ENCODE measurements at regions not wholly inside any gene's neighbourhood (a gene's known extent, or its start where the extent isn't known, plus 50 kb on each side); places are given as distances from the start of the nearest gene placed in this dataset.
A peak's percentile ranks its signal among the peaks of the same experiment; 100 is the strongest.

DNA sequence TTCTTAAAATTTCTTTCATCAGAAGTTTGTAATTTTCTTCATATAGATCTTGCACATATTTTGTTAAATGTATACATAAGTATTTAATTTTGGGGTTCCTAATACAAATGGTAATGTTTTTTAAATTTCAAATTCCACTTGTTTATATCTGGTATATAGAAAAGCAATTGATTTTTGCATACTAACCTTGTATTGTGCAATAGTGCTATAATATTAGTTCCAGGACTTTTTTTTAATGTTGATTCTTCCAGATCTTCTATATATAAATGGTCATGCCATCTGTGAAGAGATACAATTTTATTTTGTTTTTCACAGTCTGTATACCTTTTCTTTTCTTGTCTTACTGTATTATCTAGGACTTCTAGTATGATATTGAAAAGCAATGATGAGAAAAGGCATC, 665.0 kb downstream of the OTOL1 start:
- POLR2A ChIA-PET = no interaction called here
- no peak for DNase-seq (ENCODE audit: extremely low spot score)
- TF ChIP-seq, protein P1, sequence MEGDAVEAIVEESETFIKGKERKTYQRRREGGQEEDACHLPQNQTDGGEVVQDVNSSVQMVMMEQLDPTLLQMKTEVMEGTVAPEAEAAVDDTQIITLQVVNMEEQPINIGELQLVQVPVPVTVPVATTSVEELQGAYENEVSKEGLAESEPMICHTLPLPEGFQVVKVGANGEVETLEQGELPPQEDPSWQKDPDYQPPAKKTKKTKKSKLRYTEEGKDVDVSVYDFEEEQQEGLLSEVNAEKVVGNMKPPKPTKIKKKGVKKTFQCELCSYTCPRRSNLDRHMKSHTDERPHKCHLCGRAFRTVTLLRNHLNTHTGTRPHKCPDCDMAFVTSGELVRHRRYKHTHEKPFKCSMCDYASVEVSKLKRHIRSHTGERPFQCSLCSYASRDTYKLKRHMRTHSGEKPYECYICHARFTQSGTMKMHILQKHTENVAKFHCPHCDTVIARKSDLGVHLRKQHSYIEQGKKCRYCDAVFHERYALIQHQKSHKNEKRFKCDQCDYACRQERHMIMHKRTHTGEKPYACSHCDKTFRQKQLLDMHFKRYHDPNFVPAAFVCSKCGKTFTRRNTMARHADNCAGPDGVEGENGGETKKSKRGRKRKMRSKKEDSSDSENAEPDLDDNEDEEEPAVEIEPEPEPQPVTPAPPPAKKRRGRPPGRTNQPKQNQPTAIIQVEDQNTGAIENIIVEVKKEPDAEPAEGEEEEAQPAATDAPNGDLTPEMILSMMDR (IDR thresholded peaks at IDR 0.05; ENCODE audit: control extremely low read depth, extremely low read depth, low read depth, missing control alignments) = no peak
- CTCF ChIA-PET = interaction anchor here (1.0 kb wide), 1 partner anchor 9 kb away, joined by 3 read pairs; no protein-coding TSS in a partner anchor

DNA sequence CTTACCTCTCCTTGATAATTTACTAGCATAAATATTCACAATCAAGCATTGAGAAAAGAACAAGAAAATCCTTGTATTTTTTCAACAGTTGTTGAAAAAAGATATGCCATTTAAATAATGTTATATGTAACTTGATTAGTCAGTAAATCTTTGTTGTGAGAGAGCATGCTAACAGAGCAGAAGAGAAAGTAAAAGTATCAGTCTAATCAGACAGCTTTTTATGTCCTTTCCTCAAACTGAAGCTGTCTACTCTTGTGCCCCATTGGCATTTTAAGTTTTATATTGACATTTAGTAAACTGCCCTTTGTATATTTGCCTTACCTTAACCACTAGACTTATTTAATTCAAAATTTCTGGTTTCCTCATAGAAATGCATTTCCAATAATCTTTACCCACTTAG, 668.7 kb downstream of the OTOL1 start:
- ChIA-PET POLR2A (no interaction called here), CTCF (no interaction called here)
- peak; percentile 2 for DNase-seq (ENCODE audit: extremely low spot score)
- TF ChIP-seq, protein P1 (IDR thresholded peaks at IDR 0.05; ENCODE audit: control extremely low read depth, extremely low read depth, low read depth, missing control alignments) = no peak

DNA sequence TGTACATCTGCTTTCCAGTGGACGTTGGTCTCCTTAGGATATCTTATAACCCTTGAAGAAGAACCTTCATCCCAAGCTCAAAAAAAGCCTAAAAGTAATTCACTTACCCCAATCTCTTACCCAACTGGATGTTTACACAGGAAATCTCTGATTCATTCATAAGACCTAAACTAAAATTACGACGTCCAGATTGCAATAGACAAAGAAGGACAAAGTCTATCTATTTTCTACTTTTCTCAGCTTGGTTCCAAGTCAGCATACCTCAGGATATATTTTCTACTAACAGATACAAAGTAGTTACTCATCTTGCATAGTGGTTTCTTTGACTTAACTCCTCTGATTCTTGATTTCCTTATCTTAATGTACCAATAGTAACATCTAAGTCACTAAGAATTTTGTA, 669.9 kb downstream of the OTOL1 start:
- no peak for DNase-seq (ENCODE audit: extremely low spot score)
- POLR2A ChIA-PET = no interaction called here
- TF ChIP-seq, protein P1 (IDR thresholded peaks at IDR 0.05; ENCODE audit: control extremely low read depth, extremely low read depth, low read depth, missing control alignments) = no peak
- CTCF ChIA-PET = no interaction called here

DNA sequence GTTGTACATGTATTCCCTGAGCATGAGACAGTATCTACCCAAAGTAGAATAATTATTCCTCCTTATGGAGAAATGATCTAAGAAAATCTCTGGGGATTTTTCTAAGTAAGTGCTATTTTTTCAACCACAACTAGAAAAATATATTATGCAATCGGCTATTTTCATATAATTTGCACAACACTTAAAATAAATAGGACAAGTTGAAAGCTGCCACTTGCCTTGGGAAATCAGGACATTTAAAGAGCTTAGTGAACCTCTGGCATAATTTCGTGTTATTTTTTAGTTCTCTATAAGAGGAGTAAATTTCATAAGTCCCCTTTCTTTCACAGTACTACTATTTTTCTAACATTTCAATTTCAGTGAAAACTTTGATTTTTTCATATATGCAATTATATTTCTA, 672.1 kb downstream of the OTOL1 start:
- DNase-seq (ENCODE audit: extremely low spot score) = no peak
- ChIA-PET CTCF (no interaction called here), POLR2A (no interaction called here)
- TF ChIP-seq, protein P1 (IDR thresholded peaks at IDR 0.05; ENCODE audit: control extremely low read depth, extremely low read depth, low read depth, missing control alignments) = no peak

DNA sequence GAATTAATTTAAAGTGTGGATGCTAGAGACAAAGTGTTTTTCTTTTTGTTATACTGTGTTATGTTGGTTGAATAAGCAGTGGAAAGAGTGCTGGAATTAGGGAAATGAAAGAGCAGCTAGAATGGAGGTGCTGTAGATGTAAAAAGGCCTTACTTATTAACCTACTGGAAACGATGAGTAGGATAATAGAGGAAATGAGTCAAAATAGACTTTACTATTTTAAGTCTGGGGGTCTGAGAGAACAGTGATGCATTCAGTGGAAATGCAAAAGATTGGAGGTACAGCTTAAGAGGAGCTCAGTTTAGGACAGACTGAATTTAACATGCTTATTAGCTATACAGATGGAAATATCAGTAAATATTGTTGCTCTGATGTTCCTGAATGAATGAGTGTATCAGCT, 674.0 kb downstream of the OTOL1 start:
- TF ChIP-seq, protein P1 (IDR thresholded peaks at IDR 0.05; ENCODE audit: control extremely low read depth, extremely low read depth, low read depth, missing control alignments) = no peak
- CTCF ChIA-PET = interaction anchor here (0.8 kb wide), 1 partner anchor 9 kb away, joined by 3 read pairs; no protein-coding TSS in a partner anchor
- POLR2A ChIA-PET = no interaction called here
- no peak for DNase-seq (ENCODE audit: extremely low spot score)

DNA sequence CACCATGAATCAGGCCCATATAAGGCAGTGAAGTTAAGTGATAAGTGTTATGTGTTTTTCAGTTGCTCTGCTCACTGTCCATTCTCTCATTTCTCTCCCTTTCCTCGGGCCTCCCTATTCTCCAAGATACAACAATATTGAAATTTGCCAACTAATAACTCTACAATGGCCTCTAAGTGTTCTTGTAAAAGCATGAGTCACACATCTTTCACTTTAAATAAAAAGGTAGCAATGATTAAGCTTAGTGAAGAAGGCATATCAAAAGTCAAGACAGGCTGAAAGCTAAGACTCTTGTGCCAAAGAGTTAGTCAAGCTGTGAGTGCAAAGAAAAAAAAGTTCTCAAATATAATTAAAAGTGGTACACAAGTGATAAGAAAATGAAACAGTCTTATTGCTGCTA, 675.4 kb downstream of the OTOL1 start:
- ChIA-PET CTCF (interaction anchor here (1.1 to 1.2 kb wide), 2 partner anchors 8 to 39 kb away, joined by 3 read pairs; no protein-coding TSS in a partner anchor), POLR2A (no interaction called here)
- TF ChIP-seq, protein P1 (IDR thresholded peaks at IDR 0.05; ENCODE audit: control extremely low read depth, extremely low read depth, low read depth, missing control alignments) = no peak
- no peak for DNase-seq (ENCODE audit: extremely low spot score)

DNA sequence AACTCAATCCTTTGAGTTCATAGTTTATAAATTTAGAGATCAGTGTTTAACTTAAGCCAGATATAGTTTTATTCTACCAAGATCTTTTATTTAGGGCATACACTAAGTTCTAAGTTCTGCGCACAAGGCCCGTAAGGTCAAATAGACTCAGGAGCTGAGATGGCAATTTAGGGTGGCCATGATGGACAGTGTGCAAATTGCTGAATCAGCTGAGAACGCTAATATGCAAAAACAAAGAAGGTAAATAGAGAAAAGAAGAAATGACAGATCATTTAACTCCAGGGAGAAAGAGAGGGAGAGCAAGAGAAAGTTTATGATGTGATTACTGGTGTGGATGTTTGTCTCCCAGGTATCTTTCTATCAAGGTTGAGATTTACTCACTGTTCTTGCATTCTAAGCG, 678.5 kb downstream of the OTOL1 start:
- POLR2A ChIA-PET = no interaction called here
- TF ChIP-seq, protein P1 (IDR thresholded peaks at IDR 0.05; ENCODE audit: control extremely low read depth, extremely low read depth, low read depth, missing control alignments) = no peak
- CTCF ChIA-PET = no interaction called here
- DNase-seq (ENCODE audit: extremely low spot score) = no peak
